Lower lobe of right lung (tissue), 2 donors: ENCODE measurements at regions not wholly inside any gene's neighbourhood (a gene's known extent, or its start where the extent isn't known, plus 50 kb on each side); places are given as distances from the start of the nearest gene placed in this dataset.

ENCODE experiments used
- ATAC-seq, 2 donors: fragments of 200-7000 bp; cut with Tn5 transposase; one replicate each; pipeline ENCODE4 v1.9.1; 2020 to 2022; ENCODE audit warnings: mild to moderate bottlenecking in 2 of 2, moderate library complexity in 2 of 2
- DNase-seq: peaks from one replicate; pipeline ENCODE4 v3.0.0-alpha.2; 2020
- H3K27ac ChIP-seq: fragments of 200-600 bp; one replicate; pipeline ENCODE4 v1.8.0; 2022
- H3K27me3 ChIP-seq: fragments of 200-600 bp; one replicate; pipeline ENCODE4 v1.8.0; 2022; ENCODE audit warnings: low read depth
- H3K36me3 ChIP-seq: fragments of 200-600 bp; one replicate; pipeline ENCODE4 v1.8.0; 2022; ENCODE audit warnings: mild to moderate bottlenecking
- H3K4me1 ChIP-seq: fragments of 200-600 bp; one replicate; pipeline ENCODE4 v1.8.0; 2022
- H3K4me3 ChIP-seq: fragments of 200-600 bp; one replicate; pipeline ENCODE4 v1.8.0; 2022; ENCODE audit warnings: mild to moderate bottlenecking
- H3K9me3 ChIP-seq: fragments of 200-600 bp; one replicate; pipeline ENCODE4 v1.8.0; 2022
- intact Hi-C: fragments of 100-400 bp; cut with DNase I; formaldehyde crosslinking; loops from one replicate; pipeline ENCODE4 v1.11.0; 2022
- TF ChIP-seq, protein P1 (sequence below): fragments of 200-600 bp; IDR thresholded peaks from one replicate; pipeline ENCODE4 v1.8.0; 2022; ENCODE audit warnings: antibody characterized with exemption, mild to moderate bottlenecking
- donor health status: DM: no; HTN: yes; CAD: no; lungs with severe emphysema.

DNA sequence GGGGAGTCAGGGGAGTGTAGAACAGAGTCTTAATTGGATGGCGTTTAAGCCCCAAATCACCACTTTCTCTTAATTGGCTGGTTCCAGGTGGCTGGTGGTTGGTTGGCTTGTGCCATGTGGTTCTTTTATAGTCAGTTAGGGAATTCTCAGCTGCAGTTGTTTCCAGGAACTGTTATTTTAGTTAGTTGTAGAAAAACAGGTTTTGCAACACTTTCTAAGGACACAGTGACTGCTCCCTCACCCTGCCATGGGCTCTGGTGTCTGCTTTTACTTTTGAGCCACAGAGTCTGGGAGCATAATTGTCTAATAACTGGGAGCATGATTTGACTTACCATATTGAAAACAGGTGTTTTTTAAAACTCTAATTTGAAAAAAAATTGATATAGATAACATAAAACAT, 75.8 kb upstream of the PCDH18 start:
- no peak for ATAC-seq
- Histone ChIP-seq H3K27me3 (no peaks in the 10 kb centered on the region), H3K36me3 (no peaks in the 10 kb centered on the region), H3K4me1 (no peaks in the 10 kb centered on the region), H3K4me3 (no peak overlapping the region), H3K27ac (no peak overlapping the region), H3K9me3 (no peaks in the 10 kb centered on the region)
- TF ChIP-seq, protein P1, sequence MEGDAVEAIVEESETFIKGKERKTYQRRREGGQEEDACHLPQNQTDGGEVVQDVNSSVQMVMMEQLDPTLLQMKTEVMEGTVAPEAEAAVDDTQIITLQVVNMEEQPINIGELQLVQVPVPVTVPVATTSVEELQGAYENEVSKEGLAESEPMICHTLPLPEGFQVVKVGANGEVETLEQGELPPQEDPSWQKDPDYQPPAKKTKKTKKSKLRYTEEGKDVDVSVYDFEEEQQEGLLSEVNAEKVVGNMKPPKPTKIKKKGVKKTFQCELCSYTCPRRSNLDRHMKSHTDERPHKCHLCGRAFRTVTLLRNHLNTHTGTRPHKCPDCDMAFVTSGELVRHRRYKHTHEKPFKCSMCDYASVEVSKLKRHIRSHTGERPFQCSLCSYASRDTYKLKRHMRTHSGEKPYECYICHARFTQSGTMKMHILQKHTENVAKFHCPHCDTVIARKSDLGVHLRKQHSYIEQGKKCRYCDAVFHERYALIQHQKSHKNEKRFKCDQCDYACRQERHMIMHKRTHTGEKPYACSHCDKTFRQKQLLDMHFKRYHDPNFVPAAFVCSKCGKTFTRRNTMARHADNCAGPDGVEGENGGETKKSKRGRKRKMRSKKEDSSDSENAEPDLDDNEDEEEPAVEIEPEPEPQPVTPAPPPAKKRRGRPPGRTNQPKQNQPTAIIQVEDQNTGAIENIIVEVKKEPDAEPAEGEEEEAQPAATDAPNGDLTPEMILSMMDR: no peak
- no peak for DNase-seq
- intact Hi-C loops: no loop called here

DNA sequence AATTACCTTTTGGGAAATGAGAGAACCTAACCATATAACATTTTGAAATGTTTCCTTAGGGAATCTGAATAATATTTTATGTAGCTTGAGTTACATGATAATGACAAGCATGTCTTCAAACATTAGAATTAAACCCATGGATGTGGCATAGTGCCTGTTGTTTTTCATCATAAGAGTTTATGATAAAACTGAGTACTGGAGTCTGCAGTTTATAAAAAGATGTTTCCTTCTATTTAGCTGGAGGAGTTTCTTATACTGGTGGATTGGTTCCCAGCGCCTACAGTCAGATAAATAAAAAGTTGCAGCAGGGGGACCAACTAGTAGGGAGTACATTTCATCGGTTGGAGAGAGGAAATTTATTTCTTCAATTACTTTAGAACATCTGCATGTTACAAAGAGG, 70.1 kb upstream of the PCDH18 start:
- no peak overlapping the region for H3K27ac ChIP-seq
- intact Hi-C loops: no loop called here
- DNase-seq (no peak), ATAC-seq (no peak)
- TF ChIP-seq, protein P1: no peak
- no peaks in the 10 kb centered on the region for H3K36me3 ChIP-seq
- H3K4me1 ChIP-seq: no peaks in the 10 kb centered on the region
- no peaks in the 10 kb centered on the region for H3K9me3 ChIP-seq
- no peak overlapping the region for H3K4me3 ChIP-seq
- no peaks in the 10 kb centered on the region for H3K27me3 ChIP-seq

DNA sequence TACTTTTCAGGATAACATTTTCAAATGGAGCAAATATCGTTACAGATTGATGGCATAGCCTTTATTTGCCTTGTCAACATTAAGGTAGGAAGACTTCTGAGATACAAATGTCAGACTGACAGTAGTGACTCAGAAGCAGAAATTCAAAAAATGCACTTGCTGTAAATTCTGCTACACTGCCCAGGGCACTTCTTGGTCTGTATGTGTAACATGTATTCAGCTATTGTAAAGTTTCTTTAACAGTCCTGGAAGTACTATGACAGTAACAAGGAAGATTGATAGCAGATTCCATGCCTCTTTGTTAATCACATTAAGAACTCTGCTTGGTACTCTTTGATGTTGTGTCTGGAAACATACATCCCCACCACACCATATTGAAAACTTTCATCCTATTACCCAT, 69.6 kb upstream of the PCDH18 start:
- no peaks in the 10 kb centered on the region for H3K4me1 ChIP-seq
- TF ChIP-seq, protein P1: no peak
- no peak overlapping the region for H3K4me3 ChIP-seq
- intact Hi-C loops: no loop called here
- ATAC-seq (no peak), DNase-seq (no peak)
- no peaks in the 10 kb centered on the region for H3K9me3 ChIP-seq
- H3K36me3 ChIP-seq: no peaks in the 10 kb centered on the region
- no peaks in the 10 kb centered on the region for H3K27me3 ChIP-seq
- no peak overlapping the region for H3K27ac ChIP-seq

DNA sequence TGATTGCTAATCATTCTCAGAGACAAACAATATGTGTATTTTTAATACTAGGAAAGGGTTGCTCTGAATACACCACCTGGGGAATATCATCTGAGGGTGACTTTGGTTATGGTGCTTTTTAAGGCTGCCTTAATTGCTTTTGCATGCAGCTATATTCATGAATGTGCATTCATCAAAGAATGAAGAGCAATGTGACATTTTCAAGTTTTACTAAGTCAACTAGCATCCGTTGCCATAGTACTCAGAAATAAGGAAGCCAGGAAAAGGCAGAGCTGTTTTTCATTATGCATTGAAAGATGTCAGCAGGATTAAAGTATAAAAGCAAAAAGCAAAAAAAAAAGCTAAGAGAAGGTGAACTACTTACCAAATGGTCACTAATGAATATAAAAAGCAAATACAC, 67.4 kb upstream of the PCDH18 start:
- no peaks in the 10 kb centered on the region for H3K9me3 ChIP-seq
- TF ChIP-seq, protein P1: no peak
- ATAC-seq (no peak), DNase-seq (no peak)
- no peaks in the 10 kb centered on the region for H3K4me1 ChIP-seq
- no peak overlapping the region for H3K4me3 ChIP-seq
- H3K27ac ChIP-seq: no peak overlapping the region
- no peaks in the 10 kb centered on the region for H3K27me3 ChIP-seq
- H3K36me3 ChIP-seq: no peaks in the 10 kb centered on the region
- intact Hi-C loops: no loop called here

DNA sequence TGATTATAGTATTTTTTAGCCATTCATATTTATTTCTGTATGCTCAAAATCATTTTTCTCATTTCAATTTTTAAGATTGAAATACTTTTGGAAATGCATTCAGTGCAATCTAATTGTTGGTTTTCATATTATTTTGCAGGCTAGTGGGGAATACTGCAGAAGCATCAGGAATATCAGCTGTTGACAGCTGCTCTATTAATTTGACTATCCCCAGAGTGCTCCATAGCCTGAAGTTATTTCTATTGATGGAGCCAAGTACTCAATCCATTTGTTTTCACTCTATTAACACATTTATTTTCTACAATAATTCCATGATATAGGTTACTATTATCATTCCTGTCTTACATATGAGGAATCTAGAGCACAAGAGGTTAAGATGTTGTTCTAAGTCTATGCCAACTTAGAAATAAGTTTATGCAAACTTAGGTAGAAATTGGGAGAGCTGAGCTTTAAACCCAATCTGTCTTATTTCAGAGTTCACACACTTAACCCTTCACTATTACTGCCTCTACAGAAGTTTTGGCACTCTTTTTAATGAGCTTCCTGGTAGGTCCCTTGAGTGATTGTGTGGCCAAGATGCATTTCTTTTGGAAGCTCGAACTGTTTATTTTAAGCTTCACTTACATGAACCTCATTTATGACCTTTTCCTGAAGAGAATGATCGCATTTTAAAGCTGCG, 65.6 kb upstream of the PCDH18 start:
- no peak overlapping the region for H3K27ac ChIP-seq
- intact Hi-C loops: no loop called here
- no peak overlapping the region for H3K4me3 ChIP-seq
- ATAC-seq (no peak), DNase-seq (no peak)
- H3K9me3 ChIP-seq: no peaks in the 10 kb centered on the region
- TF ChIP-seq, protein P1: no peak
- H3K36me3 ChIP-seq: no peaks in the 10 kb centered on the region
- no peaks in the 10 kb centered on the region for H3K27me3 ChIP-seq
- H3K4me1 ChIP-seq: no peaks in the 10 kb centered on the region
